ENCODE measurements at regions not wholly inside any gene's neighbourhood (a gene's known extent, or its start where the extent isn't known, plus 50 kb on each side); places are given as distances from the start of the nearest gene placed in this dataset.

DNA sequence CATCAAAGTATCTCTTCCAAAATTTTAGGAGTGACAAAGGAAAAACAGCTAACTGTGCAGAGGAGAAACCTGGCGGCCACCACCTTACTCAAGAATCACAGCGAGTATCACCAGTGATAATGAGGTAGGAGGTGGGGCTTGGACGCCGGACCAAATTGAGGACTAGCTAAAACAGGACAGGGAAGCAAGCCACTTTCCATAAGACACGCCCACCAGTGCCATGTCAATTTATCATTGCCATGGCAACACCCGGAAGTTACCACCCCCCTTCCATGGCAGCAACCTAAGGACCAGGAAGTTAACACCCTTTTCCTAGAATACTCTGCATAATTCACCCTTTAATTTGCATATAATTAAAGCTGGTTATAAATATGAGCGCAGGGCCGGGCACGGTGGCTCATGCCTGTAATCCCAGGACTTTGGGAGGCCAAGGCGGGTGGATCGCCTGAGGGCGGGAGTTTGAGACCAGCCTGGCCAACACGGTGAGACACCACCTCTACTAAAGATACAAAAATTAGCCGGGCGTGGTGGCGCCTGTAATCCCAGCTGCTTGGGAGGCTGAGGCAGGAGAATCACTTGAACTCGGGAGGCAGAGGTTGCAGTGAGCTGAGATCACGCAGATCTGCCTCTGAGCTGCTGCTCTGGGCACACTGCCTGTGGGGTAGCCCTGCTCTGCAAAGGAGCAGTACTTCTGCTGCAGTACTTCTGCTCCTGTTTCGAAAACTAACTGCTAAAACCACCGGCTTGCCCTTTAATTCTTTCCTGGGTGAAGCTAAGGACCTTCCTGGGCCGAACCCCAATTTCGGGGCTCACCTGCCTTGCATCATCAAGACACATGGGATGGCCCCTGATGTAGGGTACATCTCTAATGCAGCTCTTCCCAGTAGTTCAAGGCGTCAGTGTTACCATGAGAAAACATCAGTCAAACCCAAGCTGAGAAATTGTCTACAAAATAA lies 116.7 kb downstream of the HMX1 start:
- no peak for DNase-seq

DNA sequence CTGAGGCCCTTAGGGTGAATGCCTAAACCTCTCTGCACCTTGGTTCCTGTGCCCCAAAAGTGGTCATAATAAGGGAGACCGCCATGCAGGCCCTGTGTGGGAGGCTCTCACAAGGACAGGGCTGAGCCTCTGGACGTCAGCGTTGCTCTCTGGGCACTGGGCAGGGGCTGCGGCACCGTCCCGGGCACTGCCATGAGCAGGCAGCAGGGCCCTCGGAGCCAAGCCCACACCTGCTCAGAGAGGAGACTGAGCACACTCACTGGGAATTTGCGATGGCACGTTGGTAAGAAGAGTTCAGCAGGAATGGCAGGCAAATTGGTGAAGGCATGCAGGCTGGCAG lies 123.4 kb downstream of the HMX1 start:
- no peak for DNase-seq

DNA sequence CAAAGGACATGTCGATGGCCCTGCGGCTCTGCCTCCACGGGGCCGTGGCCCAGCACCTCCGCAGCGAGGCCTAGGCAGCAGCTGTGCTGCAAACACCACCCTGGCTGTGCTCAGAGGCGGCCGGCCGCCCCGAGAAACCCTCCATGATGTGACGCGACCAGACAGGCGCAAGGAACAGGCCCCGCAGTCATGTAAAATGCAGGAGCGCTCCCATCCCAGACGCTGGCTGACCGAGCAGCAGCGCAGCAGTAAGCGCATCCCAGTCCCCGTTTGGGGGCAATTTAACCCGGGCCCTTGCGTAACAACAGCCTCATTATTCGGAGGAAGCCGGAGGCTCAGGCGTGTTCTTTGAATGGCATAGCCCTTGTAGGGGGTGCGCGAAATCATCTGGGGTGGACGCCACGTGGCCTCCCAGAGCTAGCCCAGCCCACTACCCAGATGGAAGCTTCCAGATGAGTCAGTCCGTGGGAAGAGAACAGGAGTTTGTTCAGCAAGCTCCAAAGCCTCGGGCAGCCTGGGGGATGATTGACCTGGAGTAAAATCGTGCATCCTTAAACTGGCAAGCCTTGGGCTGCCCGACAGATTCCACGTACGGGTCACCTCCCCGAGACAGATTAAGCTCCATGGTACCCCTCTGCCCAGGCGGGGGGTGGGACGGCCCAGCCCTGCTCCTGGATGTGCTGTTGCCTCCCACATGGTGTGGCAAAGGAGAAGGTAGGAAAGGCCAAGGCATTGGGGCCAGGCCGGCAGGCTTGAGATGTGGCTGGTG lies 124.0 kb downstream of the HMX1 start:
- DNase-seq = no peak

DNA sequence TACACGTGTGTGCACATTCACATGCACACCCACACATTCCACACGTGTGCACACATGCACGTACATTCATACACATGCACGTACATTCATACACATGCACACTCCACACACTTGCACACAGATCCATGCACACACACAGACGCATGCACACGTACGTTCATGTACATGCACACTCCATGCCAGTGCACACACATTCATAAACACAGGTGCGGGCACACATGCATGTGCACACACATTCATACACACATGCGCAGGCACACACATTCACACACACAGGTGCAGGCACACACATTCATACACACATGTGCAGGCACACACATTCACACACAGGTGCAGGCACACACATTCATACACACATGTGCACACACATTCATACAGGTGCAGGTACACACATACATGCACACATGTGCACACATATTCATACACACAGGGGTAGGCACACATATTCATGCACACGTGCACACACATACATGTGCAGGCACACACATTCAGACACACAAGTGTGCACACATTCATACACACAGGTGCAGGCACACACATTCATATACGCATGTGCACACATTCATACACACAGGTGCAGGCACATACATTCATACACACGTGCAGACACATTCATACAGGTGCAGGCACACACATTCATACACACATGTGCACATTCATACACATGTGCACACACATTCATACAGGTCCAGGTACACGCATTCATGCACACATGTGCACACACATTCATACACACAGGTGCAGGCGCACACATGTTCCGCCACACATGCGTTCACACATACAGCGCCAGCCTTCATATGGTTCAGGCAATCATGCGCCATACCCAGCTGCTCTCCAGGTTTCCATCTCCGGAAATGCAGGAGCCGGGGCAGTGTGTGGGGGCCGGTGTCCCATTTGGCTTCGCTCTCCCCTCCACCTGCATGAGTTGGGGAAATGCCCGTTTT lies 124.8 kb downstream of the HMX1 start:
- no peak for DNase-seq

DNA sequence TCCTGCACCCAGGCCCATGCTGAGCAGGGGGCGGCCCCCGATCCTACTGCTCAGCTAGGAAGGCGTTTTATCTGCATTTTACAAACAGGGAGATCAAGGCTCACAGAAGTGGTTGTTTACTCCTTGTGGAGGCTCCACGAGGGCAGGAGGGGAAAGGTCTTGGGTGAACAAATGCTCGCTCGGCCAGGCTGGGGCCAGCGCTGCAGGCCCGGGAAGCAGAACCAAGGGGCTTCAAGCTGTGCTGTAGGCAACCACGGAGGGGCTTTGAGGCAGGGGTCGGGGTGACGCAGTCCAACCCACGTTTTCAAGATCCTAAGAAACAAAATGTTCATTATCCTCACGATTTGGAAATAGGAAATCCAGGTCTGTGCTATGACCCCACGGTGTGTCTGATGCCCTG lies 125.8 kb downstream of the HMX1 start:
- no peak for DNase-seq

DNA sequence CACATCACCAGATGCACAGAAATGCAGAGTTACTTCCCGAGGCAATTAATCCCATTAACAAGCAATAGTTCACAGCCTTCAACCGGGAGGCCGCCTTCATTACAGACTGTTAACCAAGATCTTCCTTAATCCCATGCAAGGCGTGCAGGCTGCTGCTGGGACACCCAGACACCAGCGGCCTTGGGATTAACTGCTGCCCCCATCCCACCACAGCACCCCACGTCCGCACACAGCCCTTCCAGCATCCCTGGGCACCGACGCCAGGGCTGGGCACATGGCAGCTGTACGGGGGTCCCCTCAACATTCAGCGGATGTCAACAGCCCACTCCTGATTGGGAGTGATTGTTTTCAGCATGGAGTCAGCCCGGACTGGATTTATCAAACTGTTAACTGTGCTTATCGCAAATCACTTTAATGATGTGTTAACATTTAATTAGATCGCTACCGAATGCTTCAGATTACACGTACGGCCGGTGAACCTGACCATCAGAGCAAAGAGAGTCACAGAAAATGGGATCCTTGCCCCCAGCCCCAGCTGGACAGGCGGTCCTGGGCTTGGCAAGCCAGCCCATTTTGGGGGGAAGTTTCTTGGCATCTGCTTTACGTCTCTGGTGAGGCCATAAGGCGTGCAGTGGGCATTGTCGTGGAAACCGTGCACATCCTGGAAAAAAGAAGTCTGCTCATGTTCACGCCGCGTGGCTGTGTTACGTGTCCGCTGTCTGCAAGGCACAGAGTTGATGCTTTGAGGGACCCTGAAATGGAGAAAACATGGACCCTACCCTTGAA lies 126.4 kb downstream of the HMX1 start:
- DNase-seq = no peak

DNA sequence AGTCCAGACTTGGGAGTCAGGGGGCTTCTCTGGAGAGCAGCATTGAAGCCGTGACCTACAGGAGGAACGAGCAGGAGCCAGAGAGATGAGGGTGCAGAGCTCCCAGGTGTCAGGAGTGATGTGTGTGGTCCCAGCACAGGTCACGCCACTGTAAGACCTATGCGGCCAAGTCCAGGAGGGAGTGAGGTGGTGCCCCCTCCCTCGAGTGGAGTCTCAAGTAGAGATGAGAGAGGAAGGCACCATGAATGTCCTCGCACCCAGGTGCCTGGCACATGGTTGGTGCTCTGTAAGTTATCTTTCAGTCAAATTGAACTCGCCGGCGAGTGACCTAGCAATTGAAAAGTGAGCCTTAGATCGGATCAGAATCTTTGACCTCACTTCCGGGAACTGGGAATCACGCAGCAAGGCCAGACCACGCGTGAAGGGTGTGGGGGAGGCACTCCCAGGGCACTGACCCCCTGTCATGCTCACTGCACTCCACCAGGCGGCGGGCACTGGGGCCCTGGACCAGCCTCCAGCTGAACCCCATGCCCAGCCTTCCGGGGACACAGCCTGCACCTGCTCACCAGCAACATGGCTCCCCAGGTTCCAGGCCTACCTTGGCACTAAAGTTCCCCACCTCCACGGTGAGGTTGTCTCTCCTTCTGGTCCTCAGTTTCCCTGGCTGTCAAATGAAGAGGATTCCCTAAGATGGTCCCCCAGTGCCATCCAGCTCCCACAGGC lies 127.4 kb downstream of the HMX1 start:
- no peak for DNase-seq

DNA sequence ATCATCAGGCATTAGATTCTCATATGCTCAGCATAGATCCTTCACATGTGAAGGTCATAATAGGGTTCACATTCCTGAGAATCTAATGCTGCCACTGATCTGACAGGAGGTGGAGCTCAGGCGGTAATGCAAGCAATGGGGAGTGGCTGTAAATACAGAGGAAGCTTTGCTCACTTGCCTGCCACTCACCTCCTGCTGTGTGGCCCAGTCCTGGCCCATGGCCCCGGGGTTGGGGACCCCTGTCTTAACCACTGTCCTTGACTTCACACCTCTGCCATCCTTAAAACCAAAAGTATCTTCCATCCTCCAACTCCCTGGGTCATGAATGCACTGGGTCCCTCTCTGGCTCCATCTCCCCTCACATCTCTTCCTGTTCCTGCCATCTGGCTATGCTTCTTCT lies 129.1 kb downstream of the HMX1 start:
- DNase-seq = no peak

DNA sequence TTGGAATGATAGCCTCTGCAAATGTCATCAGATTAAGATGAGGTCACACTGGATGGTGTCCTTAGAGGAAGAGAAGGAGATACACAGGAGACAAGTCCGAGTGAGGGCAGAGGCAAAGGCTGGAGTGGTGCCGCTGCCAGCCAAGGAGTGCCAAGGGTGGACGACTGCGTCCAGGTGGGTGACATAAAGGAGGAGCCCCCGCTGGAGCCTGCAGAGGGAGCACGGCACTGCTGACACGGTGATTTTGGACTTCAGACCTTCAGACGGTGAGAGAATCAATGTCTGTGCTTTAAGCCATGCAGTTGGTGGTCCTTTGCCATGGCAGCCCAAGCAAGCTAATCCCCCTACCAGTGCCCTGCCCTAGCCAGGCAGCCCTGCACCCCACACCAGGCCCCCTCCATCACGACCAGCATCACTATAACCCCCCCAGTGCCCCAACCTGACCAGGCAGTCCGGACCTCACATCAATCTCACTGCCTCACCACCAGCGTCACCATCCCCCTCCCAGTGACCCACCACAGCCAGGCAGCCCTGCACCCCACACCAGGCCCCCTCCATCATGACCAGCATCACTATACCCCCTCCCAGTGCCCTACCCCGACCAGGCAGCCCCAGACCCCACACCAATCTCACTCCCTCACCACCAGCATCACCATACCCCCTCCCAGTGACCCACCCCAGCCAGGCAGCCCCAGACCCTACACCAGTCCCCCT lies 130.0 kb downstream of the HMX1 start:
- no peak for DNase-seq

DNA sequence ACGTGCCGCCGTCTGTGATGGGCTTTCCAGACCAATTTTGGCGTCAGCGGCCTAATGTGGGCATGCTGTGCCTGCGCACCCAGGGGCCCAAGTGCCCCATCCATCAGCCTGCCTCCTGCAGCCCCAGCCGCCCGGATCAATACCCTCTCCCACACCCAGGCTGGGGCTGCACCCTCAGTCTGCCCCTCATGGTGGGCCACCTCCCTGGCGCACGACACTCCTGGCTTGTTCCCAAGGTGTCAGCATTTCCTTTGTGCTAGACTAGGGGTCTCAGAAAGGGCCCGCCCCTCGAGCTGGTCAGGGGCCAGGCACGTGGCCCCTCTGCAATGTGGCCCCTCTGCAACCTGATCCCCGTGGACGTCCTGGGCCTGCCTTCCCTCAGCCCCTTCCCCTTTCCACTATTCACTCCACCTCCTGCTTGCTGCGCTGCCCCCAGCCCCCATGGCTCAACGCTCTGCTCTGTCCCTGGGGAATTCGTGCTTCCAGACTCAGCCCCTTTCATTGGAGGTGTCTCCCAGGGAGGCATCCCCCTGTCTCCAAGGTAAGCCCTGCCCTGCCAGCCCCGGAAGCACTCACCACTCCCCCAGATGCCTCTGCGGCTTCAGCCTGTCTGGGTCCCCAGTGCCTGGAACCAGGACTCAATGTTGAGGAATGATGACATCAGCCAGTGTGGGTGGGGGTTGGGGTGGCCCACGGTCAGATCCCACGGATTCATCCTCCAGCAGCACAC lies 130.8 kb downstream of the HMX1 start:
- DNase-seq = no peak

DNA sequence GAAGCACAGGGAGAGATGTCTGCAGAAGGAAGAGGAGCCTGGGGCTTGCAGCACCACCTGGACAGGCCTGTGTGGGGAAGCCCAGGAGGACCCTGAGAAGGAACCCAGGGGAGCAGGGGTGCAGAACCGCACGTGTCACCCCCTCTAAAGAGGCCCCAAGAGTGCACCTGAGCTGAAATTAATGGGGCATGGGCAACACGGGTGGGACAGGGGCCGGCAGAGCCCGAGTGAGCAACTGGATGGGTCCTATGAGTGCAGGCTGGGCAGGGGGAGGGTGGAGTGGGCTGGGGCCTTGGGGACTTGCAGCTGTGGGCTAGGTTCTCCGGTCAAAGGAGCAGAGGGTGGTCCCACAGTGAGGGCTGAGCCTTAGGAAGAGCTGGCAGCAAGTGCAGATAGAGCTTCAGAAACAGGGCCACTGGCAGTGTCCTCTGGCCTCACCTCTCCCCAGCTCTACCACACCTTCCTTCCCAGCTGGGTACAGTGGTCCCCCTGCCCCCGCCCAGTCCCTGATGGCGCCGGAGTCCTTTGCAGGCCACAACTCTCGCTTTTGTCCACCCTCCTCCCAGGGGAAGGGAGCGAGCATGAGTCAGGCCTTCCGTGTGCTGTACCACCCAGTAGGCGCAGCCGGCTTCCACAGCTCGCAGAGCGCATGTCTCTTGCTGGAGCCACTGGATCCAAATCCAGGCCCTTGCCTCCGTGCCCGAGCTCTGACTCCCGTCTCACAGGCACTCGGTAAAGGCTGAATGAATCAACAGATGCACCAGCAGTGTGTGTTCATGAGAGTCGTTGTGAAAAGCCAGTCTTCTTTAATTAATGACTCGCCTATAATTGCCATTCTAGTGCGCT lies 131.6 kb downstream of the HMX1 start:
- DNase-seq = no peak

DNA sequence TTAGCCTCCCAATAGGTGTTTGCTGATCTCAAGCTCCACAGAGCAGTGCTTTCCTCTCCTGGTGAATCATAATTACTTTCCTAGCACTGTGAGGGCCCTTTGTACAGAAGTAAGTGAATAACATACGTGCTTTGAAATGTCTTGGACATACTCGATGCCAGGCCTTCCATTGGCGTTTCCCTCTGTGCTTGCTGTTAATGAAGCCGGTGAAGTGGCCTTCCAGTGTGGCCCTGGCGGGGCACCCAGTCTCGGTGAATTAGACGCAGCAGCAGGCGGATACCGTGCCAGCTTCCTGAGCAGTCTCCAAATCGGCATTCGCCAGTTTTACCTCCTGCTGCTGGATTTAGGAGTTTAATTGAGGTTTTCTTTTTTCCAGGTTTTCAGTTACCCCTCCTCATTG lies 132.3 kb downstream of the HMX1 start:
- DNase-seq = peak; percentile 6

DNA sequence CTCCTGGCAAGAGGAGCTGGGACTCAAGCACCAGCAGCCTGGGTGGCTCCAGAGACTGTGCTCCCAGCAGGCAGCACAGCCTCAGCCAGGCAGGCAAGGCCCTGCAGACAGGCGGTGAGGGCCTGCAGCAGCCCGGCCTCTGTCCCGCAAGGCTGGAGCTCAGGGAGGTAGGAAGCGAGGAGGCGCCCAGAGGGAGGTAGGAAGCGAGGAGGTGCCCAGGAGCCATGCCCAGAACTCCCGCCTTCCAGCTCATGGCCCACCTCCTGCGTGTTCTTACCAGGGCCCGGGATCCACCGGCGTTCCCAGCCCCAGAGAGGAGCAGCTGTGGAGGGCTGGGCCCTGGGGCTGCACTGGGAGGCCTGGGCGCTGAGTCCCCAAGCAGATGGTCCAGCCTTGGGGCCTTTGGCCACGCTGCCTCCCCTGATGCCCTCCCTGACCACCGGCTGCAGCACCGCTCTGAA lies 133.1 kb downstream of the HMX1 start:
- no peak for DNase-seq

DNA sequence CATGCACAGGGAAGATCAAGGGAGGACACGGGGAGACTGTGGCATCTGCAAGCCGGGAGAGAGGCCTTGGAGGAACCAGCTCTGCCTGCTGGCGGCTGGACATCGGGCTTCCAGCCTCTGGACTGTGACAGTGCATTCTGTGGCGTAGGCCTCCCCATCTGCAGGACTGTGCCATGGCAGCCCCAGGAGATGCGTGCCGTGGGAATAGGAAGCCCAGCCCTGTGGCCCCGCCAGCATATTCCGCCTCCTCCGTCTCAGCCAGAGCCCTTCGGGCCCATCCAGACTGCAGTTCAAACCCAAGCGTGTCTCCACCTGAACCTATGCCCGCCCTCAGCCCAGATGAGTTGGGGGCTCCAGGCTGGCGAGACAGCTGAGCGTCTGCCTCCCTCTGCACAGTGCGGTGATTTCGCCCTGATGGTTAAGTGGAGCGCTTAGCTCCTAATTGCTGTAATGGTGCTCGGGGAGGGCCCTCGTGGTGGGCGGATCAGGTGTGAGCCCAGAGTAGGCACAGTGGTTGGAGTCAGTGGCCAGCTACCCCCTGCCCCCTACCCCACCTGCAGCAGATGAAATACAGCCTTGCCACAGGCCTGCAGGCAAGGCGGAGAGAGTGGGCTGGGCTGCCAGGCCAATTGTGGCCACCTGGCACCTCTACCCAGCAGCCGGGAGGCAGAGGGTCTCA lies 133.9 kb downstream of the HMX1 start:
- no peak for DNase-seq

DNA sequence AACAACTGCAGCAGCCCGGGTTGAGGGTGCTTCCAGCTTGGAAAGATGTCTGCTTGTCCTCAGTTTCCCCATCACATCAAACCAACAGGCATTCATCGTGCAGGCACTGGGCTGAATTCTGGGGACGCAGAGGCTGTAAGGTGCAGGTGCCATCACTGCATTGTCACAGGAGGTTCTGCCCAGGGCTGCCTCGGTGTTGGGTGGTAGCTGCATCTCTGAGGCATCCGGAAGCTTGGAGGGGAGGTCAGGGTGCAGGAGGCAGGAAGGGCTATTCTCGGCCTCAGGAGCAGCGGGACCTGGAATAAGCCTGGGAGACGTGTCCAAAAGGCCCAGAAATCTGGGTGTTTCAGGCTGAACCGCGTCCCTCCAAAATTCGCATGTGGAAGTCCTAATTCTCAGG lies 134.6 kb downstream of the HMX1 start:
- DNase-seq = no peak

DNA sequence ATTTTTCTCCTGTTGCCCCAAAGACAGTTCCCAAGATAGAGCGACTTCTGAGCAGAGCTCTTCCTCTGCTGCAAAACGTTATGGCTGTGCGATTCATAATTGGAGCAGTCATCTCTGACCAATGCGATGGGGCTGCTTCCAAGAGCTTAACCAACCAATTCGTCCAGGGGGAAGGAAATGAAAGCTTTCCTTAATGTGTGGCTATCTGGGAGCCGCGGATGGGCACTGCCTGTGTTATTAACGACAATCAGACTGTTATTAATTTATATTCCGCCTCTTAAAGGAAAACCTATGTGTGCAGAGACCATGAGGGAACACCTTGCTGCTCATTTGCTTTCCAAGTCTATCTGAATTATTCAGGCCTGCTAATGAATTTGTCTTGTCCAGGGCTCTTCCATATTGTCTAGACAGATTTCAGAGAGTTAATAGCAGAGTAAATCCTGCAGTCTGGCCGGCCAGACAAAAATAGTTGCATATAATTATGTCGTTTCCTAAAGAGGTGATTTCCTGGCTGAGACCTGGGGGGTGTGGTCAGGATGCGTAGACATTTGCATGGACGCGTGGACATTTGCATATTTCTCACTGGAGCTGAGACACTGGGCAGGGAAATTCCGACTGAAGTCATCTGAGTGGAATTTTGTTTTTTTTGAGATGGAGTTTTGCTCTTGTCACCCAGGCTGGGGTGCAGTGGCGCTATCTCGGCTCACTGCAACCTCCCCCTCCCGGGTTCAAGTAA lies 135.4 kb downstream of the HMX1 start:
- DNase-seq = no peak

DNA sequence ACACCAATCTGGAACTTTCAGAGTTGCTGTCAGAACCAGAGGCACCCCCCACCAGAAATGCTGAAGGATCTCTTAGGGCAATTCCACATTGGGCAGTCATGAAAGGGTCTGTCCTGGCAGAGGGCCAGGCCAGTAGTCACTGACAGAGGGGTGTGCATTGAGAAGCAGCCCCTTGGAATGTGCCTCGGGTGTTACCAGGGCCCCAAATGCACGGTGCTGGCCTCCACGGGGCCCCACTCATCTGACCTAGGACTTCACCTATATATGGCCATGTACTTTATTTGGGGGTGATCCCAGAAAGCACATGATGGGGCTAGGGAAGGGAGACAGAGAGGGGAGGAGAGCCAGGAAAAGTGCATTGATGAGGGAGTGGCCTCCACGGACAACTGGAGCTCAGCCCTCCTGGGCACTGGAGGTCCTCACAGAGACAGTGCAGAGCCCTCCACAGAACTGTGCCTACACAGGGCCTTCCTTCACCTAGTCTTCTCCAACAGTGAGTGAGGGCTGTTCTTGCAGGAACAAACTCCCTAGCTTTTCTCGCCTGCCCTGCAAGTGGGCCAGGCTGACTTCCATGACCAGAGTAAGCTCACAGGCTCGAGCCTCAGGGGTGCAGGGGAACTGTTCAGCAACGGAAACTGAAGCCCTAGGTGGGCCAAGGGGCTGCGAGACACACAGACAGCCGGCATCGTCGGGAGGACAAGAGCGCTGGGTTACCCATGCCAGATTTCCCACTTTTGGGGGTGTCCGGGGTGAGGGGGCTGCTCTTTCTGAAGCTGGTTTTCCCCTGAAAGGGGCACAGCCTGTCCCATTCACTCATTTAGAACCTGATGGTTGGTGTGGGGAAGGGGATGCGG lies 136.2 kb downstream of the HMX1 start:
- no peak for DNase-seq

All from midbrain (tissue), 1 donor.